AG04450 (cell line): ENCODE measurements at regions not wholly inside any gene's neighbourhood (a gene's known extent, or its start where the extent isn't known, plus 50 kb on each side); places are given as distances from the start of the nearest gene placed in this dataset.

Source experiments
- CTCF ChIA-PET: fragments of 300-600, 350-600 bp; formaldehyde crosslinking; extraction: SDS; loops from one replicate; lab custom pipeline; 2022; ENCODE audit warnings: antibody characterized with exemption, inconsistent platforms; lab: Charles Lee
- POLR2A ChIA-PET: fragments of 350-600 bp; formaldehyde crosslinking; extraction: SDS; loops from one replicate; lab custom pipeline; 2021; ENCODE audit warnings: antibody characterized with exemption, inconsistent platforms; lab: Yijun Ruan, JAX
- DNase-seq: peaks from one replicate; pipeline ENCODE4 v3.0.0-alpha.2; 2011; ENCODE audit warnings: low read depth, low spot score
- H3K27ac ChIP-seq: one replicate; pipeline ENCODE4 v1.5.1; 2012; ENCODE audit warnings: low read depth, low read length, control low read depth
- H3K27me3 ChIP-seq: one replicate; pipeline ENCODE4 v1.6.0; 2012; ENCODE audit warnings: low read length; ENCODE audit not compliant: control insufficient read depth, insufficient read depth
- H3K4me3 ChIP-seq: 2 replicates; pipeline ENCODE4 v1.5.1; 2011; ENCODE audit warnings: mild to moderate bottlenecking, low read depth, low read length, control low read depth
- H3K9me3 ChIP-seq: 2 replicates; pipeline ENCODE4 v1.5.1; 2012; ENCODE audit warnings: low read length; ENCODE audit not compliant: control insufficient read depth, insufficient read depth
- CTCF ChIP-seq: IDR thresholded peaks from 2 replicates; pipeline ENCODE4 v1.5.1; 2011; ENCODE audit warnings: low read depth, low read length, control low read depth, inconsistent platforms

- no peak overlapping the region for H3K27ac ChIP-seq
- CTCF ChIA-PET: interaction anchor here (1.3 to 1.4 kb wide), 2 partner anchors 395 to 595 kb away, joined by 3 read pairs; no protein-coding TSS in a partner anchor
- peaks cover 3% of the 10 kb centered on the region; the same call in 1 of the 2 replicates for H3K9me3 ChIP-seq
- no peak overlapping the region for H3K4me3 ChIP-seq
- TF ChIP-seq CTCF: no peak
- POLR2A ChIA-PET: no interaction called here
- DNase-seq: no peak
- no peaks in the 10 kb centered on the region for H3K27me3 ChIP-seq
These were observed 351.9 kb downstream of the ETS1 start for GRCh38 chr11:128235426-128235825.

- no peak for TF ChIP-seq CTCF
- Histone ChIP-seq H3K4me3 (no peak overlapping the region), H3K9me3 (peaks cover 3% of the 10 kb centered on the region; the same call in 1 of the 2 replicates), H3K27ac (no peak overlapping the region), H3K27me3 (no peaks in the 10 kb centered on the region)
- POLR2A ChIA-PET: no interaction called here
- CTCF ChIA-PET: interaction anchor here (1.4 kb wide), 1 partner anchor 597 kb away, joined by 3 read pairs; no protein-coding TSS in a partner anchor
- DNase-seq: no peak
These were observed 353.2 kb downstream of the ETS1 start for GRCh38 chr11:128234143-128234542.

GRCh38 chr11:128232588-128232987 lies 354.8 kb downstream of the ETS1 start:
- H3K27me3 ChIP-seq: no peaks in the 10 kb centered on the region
- H3K9me3 ChIP-seq: peaks cover 3% of the 10 kb centered on the region; the same call in 1 of the 2 replicates
- DNase-seq: no peak
- no peak overlapping the region for H3K27ac ChIP-seq
- POLR2A ChIA-PET: no interaction called here
- TF ChIP-seq CTCF: no peak
- H3K4me3 ChIP-seq: no peak overlapping the region
- CTCF ChIA-PET: no interaction called here

- ChIA-PET POLR2A (no interaction called here), CTCF (no interaction called here)
- TF ChIP-seq CTCF: no peak
- H3K27ac ChIP-seq: no peak overlapping the region
- no peak overlapping the region for H3K4me3 ChIP-seq
- no peaks in the 10 kb centered on the region; the same call in 1 of the 2 replicates for H3K9me3 ChIP-seq
- no peaks in the 10 kb centered on the region for H3K27me3 ChIP-seq
- DNase-seq: no peak
These were observed 355.4 kb downstream of the ETS1 start for GRCh38 chr11:128231845-128232410.

- ChIA-PET CTCF (no interaction called here), POLR2A (no interaction called here)
- H3K4me3 ChIP-seq: no peak overlapping the region
- no peak for DNase-seq
- H3K9me3 ChIP-seq: no peaks in the 10 kb centered on the region
- TF ChIP-seq CTCF: no peak
- no peaks in the 10 kb centered on the region for H3K27me3 ChIP-seq
- no peak overlapping the region for H3K27ac ChIP-seq
These were observed 359.9 kb downstream of the ETS1 start for GRCh38 chr11:128227466-128227865.
